HCT116 (cell line): ENCODE measurements at regions not wholly inside any gene's neighbourhood (a gene's known extent, or its start where the extent isn't known, plus 50 kb on each side); places are given as distances from the start of the nearest gene placed in this dataset.

Source experiments
- CBX3 ChIP-seq: IDR thresholded peaks from 2 replicates; pipeline ENCODE4 v1.6.1; 2012; ENCODE audit warnings: low read depth
- CEBPB ChIP-seq: IDR thresholded peaks from 2 replicates; pipeline ENCODE4 v1.6.1; 2012; ENCODE audit warnings: low read depth
- CTCF ChIP-seq, 3 experiments: fragments of 200-600 bp in 1 of 3; sonication (generic) in 1 of 3; IDR thresholded peaks in 2 of 3; conservative IDR thresholded peaks in 1 of 3; 2 replicates each; pipeline ENCODE4 v1.5.1; 2012 to 2017; ENCODE audit warnings: low read depth in 2 of 3, low read length in 2 of 3, antibody characterized with exemption in 1 of 3, borderline replicate concordance in 1 of 3, control low read depth in 1 of 3, mild to moderate bottlenecking in 1 of 3, mixed read lengths in 1 of 3, mixed run types in 1 of 3, moderate library complexity in 1 of 3; ENCODE audit not compliant: insufficient read depth in 1 of 3
- EGR1 ChIP-seq: IDR thresholded peaks from 2 replicates; pipeline ENCODE4 v1.6.1; 2012; ENCODE audit warnings: low read depth
- EZH2 ChIP-seq: fragments of 200-600 bp; sonication (generic); IDR thresholded peaks from 2 replicates; pipeline ENCODE4 v1.6.1; 2017; ENCODE audit warnings: antibody characterized with exemption, mixed run types
- JUND ChIP-seq: IDR thresholded peaks from 2 replicates; pipeline ENCODE4 v1.6.1; 2012
- MAX ChIP-seq: IDR thresholded peaks from 2 replicates; pipeline ENCODE4 v1.6.1; 2012
- POLR2A ChIP-seq: IDR thresholded peaks from 2 replicates; pipeline ENCODE4 v1.7.0; 2011; ENCODE audit warnings: borderline replicate concordance; ENCODE audit not compliant: insufficient read depth, insufficient read length; ENCODE audit errors: extremely low read depth
- RAD21 ChIP-seq: IDR thresholded peaks from 2 replicates; pipeline ENCODE4 v1.6.1; 2012; ENCODE audit warnings: low read depth, mild to moderate bottlenecking
- ZFX ChIP-seq: fragments of 450-650 bp; IDR thresholded peaks from 2 replicates; pipeline ENCODE4 v1.6.1; 2017
- TF ChIP-seq, protein P1 (sequence below): IDR thresholded peaks from 2 replicates; pipeline ENCODE4 v1.6.1; 2012; ENCODE audit warnings: low read depth

GRCh38 chr2:41353060-41353459, 694.8 kb upstream of the PKDCC start:
- TF ChIP-seq CTCF (IDR thresholded peaks at IDR 0.05 in 2 of 3, conservative IDR thresholded peaks at IDR 0.05 in 1 of 3; ENCODE audit: borderline replicate concordance in 1 of 3, insufficient read depth in 1 of 3, low read depth in 2 of 3, low read length in 2 of 3) (no peak), POLR2A (no peak), CBX3 (no peak), EZH2 (no peak), RAD21 (no peak), JUND (no peak), EGR1 (no peak), ZFX (no peak), CEBPB (no peak), MAX (no peak)
- TF ChIP-seq, protein P1, sequence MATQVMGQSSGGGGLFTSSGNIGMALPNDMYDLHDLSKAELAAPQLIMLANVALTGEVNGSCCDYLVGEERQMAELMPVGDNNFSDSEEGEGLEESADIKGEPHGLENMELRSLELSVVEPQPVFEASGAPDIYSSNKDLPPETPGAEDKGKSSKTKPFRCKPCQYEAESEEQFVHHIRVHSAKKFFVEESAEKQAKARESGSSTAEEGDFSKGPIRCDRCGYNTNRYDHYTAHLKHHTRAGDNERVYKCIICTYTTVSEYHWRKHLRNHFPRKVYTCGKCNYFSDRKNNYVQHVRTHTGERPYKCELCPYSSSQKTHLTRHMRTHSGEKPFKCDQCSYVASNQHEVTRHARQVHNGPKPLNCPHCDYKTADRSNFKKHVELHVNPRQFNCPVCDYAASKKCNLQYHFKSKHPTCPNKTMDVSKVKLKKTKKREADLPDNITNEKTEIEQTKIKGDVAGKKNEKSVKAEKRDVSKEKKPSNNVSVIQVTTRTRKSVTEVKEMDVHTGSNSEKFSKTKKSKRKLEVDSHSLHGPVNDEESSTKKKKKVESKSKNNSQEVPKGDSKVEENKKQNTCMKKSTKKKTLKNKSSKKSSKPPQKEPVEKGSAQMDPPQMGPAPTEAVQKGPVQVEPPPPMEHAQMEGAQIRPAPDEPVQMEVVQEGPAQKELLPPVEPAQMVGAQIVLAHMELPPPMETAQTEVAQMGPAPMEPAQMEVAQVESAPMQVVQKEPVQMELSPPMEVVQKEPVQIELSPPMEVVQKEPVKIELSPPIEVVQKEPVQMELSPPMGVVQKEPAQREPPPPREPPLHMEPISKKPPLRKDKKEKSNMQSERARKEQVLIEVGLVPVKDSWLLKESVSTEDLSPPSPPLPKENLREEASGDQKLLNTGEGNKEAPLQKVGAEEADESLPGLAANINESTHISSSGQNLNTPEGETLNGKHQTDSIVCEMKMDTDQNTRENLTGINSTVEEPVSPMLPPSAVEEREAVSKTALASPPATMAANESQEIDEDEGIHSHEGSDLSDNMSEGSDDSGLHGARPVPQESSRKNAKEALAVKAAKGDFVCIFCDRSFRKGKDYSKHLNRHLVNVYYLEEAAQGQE = no peak
